CD8-positive, alpha-beta memory T cell (primary cell): ENCODE measurements at regions not wholly inside any gene's neighbourhood (a gene's known extent, or its start where the extent isn't known, plus 50 kb on each side); places are given as distances from the start of the nearest gene placed in this dataset.
A peak's percentile ranks its signal among the peaks of the same experiment; 100 is the strongest.

Experiments used
- CTCF ChIA-PET: fragments of 350-600 bp; sonication (Branson Sonifier 250); formaldehyde crosslinking; loops from one replicate; lab custom pipeline; 2021; ENCODE audit warnings: antibody characterized with exemption; lab: Charles Lee
- POLR2A ChIA-PET: fragments of 350-600 bp; sonication (Branson Sonifier 250); formaldehyde crosslinking; loops from one replicate; lab custom pipeline; 2021; ENCODE audit warnings: antibody characterized with exemption; lab: Charles Lee
- DNase-seq, 5 donors: peaks; one replicate each; pipeline versions ENCODE4 v3.0.0 to v3.0.0-alpha.2; 2020 to 2022; ENCODE audit warnings: mixed read lengths in 1 of 5
- H3K27ac ChIP-seq: one replicate; pipeline ENCODE4 v1.7.0; 2013; ENCODE audit warnings: low read depth, mild to moderate bottlenecking, low read length, moderate library complexity
- H3K27me3 ChIP-seq: 2 replicates; pipeline ENCODE4 v1.7.0; 2013; ENCODE audit warnings: low read length, mild to moderate bottlenecking; ENCODE audit not compliant: insufficient read depth, poor library complexity, severe bottlenecking
- H3K36me3 ChIP-seq: 2 replicates; pipeline ENCODE4 v1.7.0; 2013; ENCODE audit warnings: mild to moderate bottlenecking, low read length, moderate library complexity; ENCODE audit not compliant: insufficient read depth
- H3K4me1 ChIP-seq: 2 replicates; pipeline ENCODE4 v1.7.0; 2013; ENCODE audit warnings: mild to moderate bottlenecking, low read length, moderate library complexity; ENCODE audit not compliant: insufficient read depth
- H3K4me3 ChIP-seq: 2 replicates; pipeline ENCODE4 v1.7.0; 2013; ENCODE audit warnings: mild to moderate bottlenecking, low read length
- H3K9me3 ChIP-seq: 2 replicates; pipeline ENCODE4 v1.7.0; 2013; ENCODE audit warnings: mild to moderate bottlenecking, low read length
- H3K27ac Mint-ChIP-seq, 8 donors: one replicate each; pipeline ENCODE4 v1.8.0; 2020 to 2021; ENCODE audit warnings: mixed read lengths in 8 of 8, mild to moderate bottlenecking in 6 of 8, inconsistent platforms in 3 of 8, moderate library complexity in 3 of 8
- H3K27me3 Mint-ChIP-seq, 2 donors: one replicate each; pipeline ENCODE4 v1.8.0; 2020 to 2021; ENCODE audit warnings: mixed read lengths in 2 of 2, mild to moderate bottlenecking in 1 of 2, moderate library complexity in 1 of 2
- H3K36me3 Mint-ChIP-seq, 3 donors: one replicate each; pipeline ENCODE4 v1.8.0; 2020 to 2021; ENCODE audit warnings: mixed read lengths in 3 of 3, inconsistent platforms in 1 of 3, mild to moderate bottlenecking in 1 of 3
- H3K4me1 Mint-ChIP-seq, 3 donors: one replicate each; pipeline ENCODE4 v1.8.0; 2020 to 2021; ENCODE audit warnings: mixed read lengths in 3 of 3, inconsistent platforms in 1 of 3, mild to moderate bottlenecking in 1 of 3
- H3K4me3 Mint-ChIP-seq, 7 donors: one replicate each; pipeline ENCODE4 v1.8.0; 2020 to 2021; ENCODE audit warnings: mixed read lengths in 7 of 7, mild to moderate bottlenecking in 6 of 7, moderate library complexity in 4 of 7, inconsistent platforms in 2 of 7
- H3K9me3 Mint-ChIP-seq, 5 donors: one replicate each; pipeline ENCODE4 v1.8.0; 2020 to 2022; ENCODE audit warnings: mixed read lengths in 5 of 5, mild to moderate bottlenecking in 3 of 5, moderate library complexity in 2 of 5, inconsistent platforms in 1 of 5

- no peak overlapping the region for H3K4me3 Mint-ChIP-seq
- Histone ChIP-seq H3K27me3 (no peaks in the 10 kb centered on the region), H3K9me3 (no peaks in the 10 kb centered on the region), H3K27ac (no peak overlapping the region), H3K4me1 (no peaks in the 10 kb centered on the region), H3K4me3 (no peak overlapping the region), H3K36me3 (no peaks in the 10 kb centered on the region)
- H3K36me3 Mint-ChIP-seq, result peaks cover 0 to 4% (median 0%) of the 10 kb centered on the region in 3 donors
- CTCF ChIA-PET, result interaction anchor here (0.6 to 1.1 kb wide), 2 partner anchors 16 to 30 kb away, joined by 3 read pairs; no protein-coding TSS in a partner anchor
- POLR2A ChIA-PET, result no interaction called here
- H3K9me3 Mint-ChIP-seq, result peaks cover 0 to 3% (median 0%) of the 10 kb centered on the region in 5 donors
- peaks cover 0 to 5% (median 0%) of the 10 kb centered on the region in 3 donors for H3K4me1 Mint-ChIP-seq
- H3K27me3 Mint-ChIP-seq, result peaks cover 12 to 20% of the 10 kb centered on the region in 2 donors
- no peak for DNase-seq
- H3K27ac Mint-ChIP-seq, result no peak overlapping the region
These were observed 102.0 kb downstream of the RPS29 start for GRCh38 chr14:49484180-49484579.

- ChIA-PET POLR2A (no interaction called here), CTCF (no interaction called here)
- no peak overlapping the region for H3K4me3 ChIP-seq
- H3K36me3 Mint-ChIP-seq, result peaks cover 0 to 4% (median 0%) of the 10 kb centered on the region in 3 donors
- H3K27ac ChIP-seq, result no peak overlapping the region
- H3K36me3 ChIP-seq, result no peaks in the 10 kb centered on the region
- H3K4me1 Mint-ChIP-seq, result peaks cover 0 to 5% (median 0%) of the 10 kb centered on the region in 3 donors
- H3K27ac Mint-ChIP-seq, result no peak overlapping the region
- DNase-seq, result no peak
- peaks cover 12 to 16% of the 10 kb centered on the region in 2 donors for H3K27me3 Mint-ChIP-seq
- H3K4me3 Mint-ChIP-seq, result no peak overlapping the region
- peaks cover 0 to 3% (median 0%) of the 10 kb centered on the region in 5 donors for H3K9me3 Mint-ChIP-seq
- no peaks in the 10 kb centered on the region for H3K9me3 ChIP-seq
- H3K27me3 ChIP-seq, result no peaks in the 10 kb centered on the region
- H3K4me1 ChIP-seq, result no peaks in the 10 kb centered on the region
These were observed 102.9 kb downstream of the RPS29 start for GRCh38 chr14:49483268-49483667.

GRCh38 chr14:49480979-49481498 is 105.1 kb downstream of the RPS29 start:
- H3K27ac ChIP-seq, result no peak overlapping the region
- Mint-ChIP-seq H3K27ac (peak overlapping the region in 1 of 8 donors; percentile 75), H3K36me3 (peaks cover 0 to 4% (median 0%) of the 10 kb centered on the region in 3 donors), H3K9me3 (peaks cover 0 to 3% (median 0%) of the 10 kb centered on the region in 5 donors), H3K27me3 (peaks cover 4 to 11% of the 10 kb centered on the region in 2 donors), H3K4me3 (no peak overlapping the region), H3K4me1 (peaks cover 0 to 5% (median 0%) of the 10 kb centered on the region in 3 donors)
- H3K4me1 ChIP-seq, result no peaks in the 10 kb centered on the region
- H3K9me3 ChIP-seq, result no peaks in the 10 kb centered on the region
- H3K4me3 ChIP-seq, result no peak overlapping the region
- no peaks in the 10 kb centered on the region for H3K36me3 ChIP-seq
- no peaks in the 10 kb centered on the region for H3K27me3 ChIP-seq
- CTCF ChIA-PET, result interaction anchor here (1.0 kb wide), 1 partner anchor 19 kb away, joined by 3 read pairs; no protein-coding TSS in a partner anchor
- no peak for DNase-seq
- POLR2A ChIA-PET, result no interaction called here

- Histone ChIP-seq H3K4me1 (no peaks in the 10 kb centered on the region), H3K4me3 (no peak overlapping the region), H3K27me3 (no peaks in the 10 kb centered on the region), H3K9me3 (no peaks in the 10 kb centered on the region), H3K27ac (no peak overlapping the region), H3K36me3 (no peaks in the 10 kb centered on the region)
- Mint-ChIP-seq H3K36me3 (peaks cover 0 to 4% (median 0%) of the 10 kb centered on the region in 3 donors), H3K4me1 (peaks cover 0 to 5% (median 0%) of the 10 kb centered on the region in 3 donors), H3K27me3 (peaks cover 4 to 7% of the 10 kb centered on the region in 2 donors), H3K27ac (no peak overlapping the region), H3K4me3 (no peak overlapping the region), H3K9me3 (peaks cover 0 to 3% (median 0%) of the 10 kb centered on the region in 5 donors)
- CTCF ChIA-PET, result no interaction called here
- DNase-seq, result no peak
- POLR2A ChIA-PET, result no interaction called here
These were observed 106.0 kb downstream of the RPS29 start for GRCh38 chr14:49480053-49480760.

- Histone ChIP-seq H3K27me3 (no peaks in the 10 kb centered on the region), H3K36me3 (no peaks in the 10 kb centered on the region), H3K4me1 (no peaks in the 10 kb centered on the region), H3K4me3 (no peak overlapping the region), H3K27ac (no peak overlapping the region), H3K9me3 (no peaks in the 10 kb centered on the region)
- Mint-ChIP-seq H3K36me3 (peaks cover 0 to 4% (median 0%) of the 10 kb centered on the region in 3 donors), H3K4me3 (no peak overlapping the region), H3K27me3 (peaks cover 4 to 5% of the 10 kb centered on the region in 2 donors), H3K27ac (no peak overlapping the region), H3K9me3 (peaks cover 0 to 3% (median 0%) of the 10 kb centered on the region in 5 donors), H3K4me1 (peaks cover 0 to 5% (median 0%) of the 10 kb centered on the region in 3 donors)
- ChIA-PET POLR2A (no interaction called here), CTCF (no interaction called here)
- no peak for DNase-seq
These were observed 106.7 kb downstream of the RPS29 start for GRCh38 chr14:49479432-49479831.

- no peak overlapping the region for H3K27ac ChIP-seq
- no peak overlapping the region for H3K4me3 ChIP-seq
- Mint-ChIP-seq H3K4me3 (no peak overlapping the region), H3K27ac (no peak overlapping the region), H3K9me3 (peaks cover 0 to 3% (median 0%) of the 10 kb centered on the region in 5 donors), H3K27me3 (peaks cover 2 to 5% of the 10 kb centered on the region in 2 donors), H3K36me3 (peaks cover 0 to 4% (median 0%) of the 10 kb centered on the region in 3 donors), H3K4me1 (peaks cover 0 to 5% (median 0%) of the 10 kb centered on the region in 3 donors)
- CTCF ChIA-PET, result interaction anchor here (1.5 kb wide), 1 partner anchor 17 kb away, joined by 5 read pairs; no protein-coding TSS in a partner anchor
- no peaks in the 10 kb centered on the region for H3K27me3 ChIP-seq
- H3K9me3 ChIP-seq, result no peaks in the 10 kb centered on the region
- H3K4me1 ChIP-seq, result no peaks in the 10 kb centered on the region
- POLR2A ChIA-PET, result no interaction called here
- H3K36me3 ChIP-seq, result no peaks in the 10 kb centered on the region
- no peak for DNase-seq
These were observed 107.4 kb downstream of the RPS29 start for GRCh38 chr14:49478784-49479183.

- peaks cover 0 to 2% (median 0%) of the 10 kb centered on the region in 3 donors for H3K36me3 Mint-ChIP-seq
- Histone ChIP-seq H3K27me3 (peaks cover 3% of the 10 kb centered on the region), H3K4me1 (no peaks in the 10 kb centered on the region), H3K4me3 (no peak overlapping the region), H3K36me3 (no peaks in the 10 kb centered on the region), H3K9me3 (no peaks in the 10 kb centered on the region), H3K27ac (no peak overlapping the region)
- POLR2A ChIA-PET, result no interaction called here
- no peak overlapping the region for H3K27ac Mint-ChIP-seq
- H3K9me3 Mint-ChIP-seq, result no peaks in the 10 kb centered on the region
- DNase-seq, result no peak
- H3K4me1 Mint-ChIP-seq, result no peaks in the 10 kb centered on the region
- H3K27me3 Mint-ChIP-seq, result peaks cover 20 to 33% of the 10 kb centered on the region in 2 donors
- no peak overlapping the region for H3K4me3 Mint-ChIP-seq
- CTCF ChIA-PET, result interaction anchor here (0.7 kb wide), 1 partner anchor 101 kb away, joined by 3 read pairs; no protein-coding TSS in a partner anchor
These were observed 119.1 kb downstream of the RPS29 start for GRCh38 chr14:49467091-49467490.

- Mint-ChIP-seq H3K27ac (no peak overlapping the region), H3K36me3 (no peaks in the 10 kb centered on the region), H3K4me1 (no peaks in the 10 kb centered on the region), H3K27me3 (peaks cover 20 to 28% of the 10 kb centered on the region in 2 donors), H3K4me3 (no peak overlapping the region), H3K9me3 (no peaks in the 10 kb centered on the region)
- no peaks in the 10 kb centered on the region for H3K36me3 ChIP-seq
- no peak overlapping the region for H3K4me3 ChIP-seq
- peaks cover 3% of the 10 kb centered on the region for H3K27me3 ChIP-seq
- H3K4me1 ChIP-seq, result no peaks in the 10 kb centered on the region
- H3K27ac ChIP-seq, result no peak overlapping the region
- no peaks in the 10 kb centered on the region for H3K9me3 ChIP-seq
- ChIA-PET POLR2A (no interaction called here), CTCF (no interaction called here)
- DNase-seq, result no peak
These were observed 121.3 kb downstream of the RPS29 start for GRCh38 chr14:49464885-49465284.
